Fibroblast of skin of left quadriceps (primary cell): ENCODE measurements at regions not wholly inside any gene's neighbourhood (a gene's known extent, or its start where the extent isn't known, plus 50 kb on each side); places are given as distances from the start of the nearest gene placed in this dataset.
A peak's percentile ranks its signal among the peaks of the same experiment; 100 is the strongest.

Source experiments
- DNase-seq, 2 experiments: peaks; one replicate each; pipeline ENCODE4 v3.0.0-alpha.2; 2013; ENCODE audit warnings: low read depth in 2 of 2

- no peak for DNase-seq
Observed at GRCh38 chr3:5270666-5271371, 83.3 kb downstream of the EDEM1 start.

DNA sequence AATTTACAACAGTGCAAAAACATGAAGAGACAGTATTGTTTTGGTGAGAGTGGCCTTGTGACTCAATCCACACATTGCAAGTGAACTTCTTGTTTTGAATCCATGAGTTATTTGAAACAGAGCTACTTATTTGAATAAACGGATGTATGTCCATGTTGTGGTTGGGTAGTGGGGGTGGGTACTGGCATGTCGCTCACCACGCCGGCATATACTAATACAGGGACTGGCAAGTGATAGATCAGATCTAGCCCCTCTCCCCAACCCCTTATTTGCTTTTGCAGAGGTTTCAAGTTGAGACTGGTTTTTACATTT lies 83.8 kb downstream of the EDEM1 start:
- no peak for DNase-seq

DNA sequence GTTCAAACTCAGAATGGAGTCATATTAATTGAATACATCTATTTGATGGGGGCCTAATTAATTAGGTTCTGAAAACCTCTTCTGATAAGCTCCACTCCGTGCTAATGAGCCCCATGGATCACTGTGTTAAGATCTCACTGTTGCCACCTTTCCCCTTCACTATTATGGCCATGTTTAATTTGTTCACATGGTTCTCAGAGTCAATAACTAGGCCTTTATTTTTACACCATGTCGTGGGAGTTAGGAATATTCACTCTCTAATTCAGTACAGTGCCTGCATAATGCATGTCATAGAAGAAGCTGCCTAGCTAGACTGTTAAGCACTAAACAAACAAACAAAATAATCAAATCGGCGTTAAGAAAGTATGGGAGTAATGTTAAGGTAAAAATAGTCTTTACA lies 84.9 kb downstream of the EDEM1 start:
- DNase-seq = no peak

DNA sequence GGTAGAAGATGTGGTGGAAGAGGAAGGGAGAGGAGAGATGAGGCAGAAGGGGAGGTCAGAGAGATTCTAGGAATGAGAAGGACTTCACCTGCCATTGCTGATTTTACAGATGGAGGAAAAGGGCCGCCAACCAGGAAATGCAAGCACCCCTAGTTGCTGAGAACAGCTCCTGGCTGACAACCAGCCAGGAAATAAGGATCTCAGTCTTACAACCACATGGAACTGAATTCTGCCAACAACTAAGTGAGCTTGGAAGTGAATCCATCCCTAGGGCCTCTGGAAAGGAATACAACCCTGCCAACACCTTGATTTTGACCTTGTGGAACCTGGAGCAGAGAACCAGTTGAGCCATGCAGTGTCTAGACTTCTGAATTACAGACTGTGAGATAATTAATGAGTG lies 86.6 kb downstream of the EDEM1 start:
- no peak for DNase-seq

DNA sequence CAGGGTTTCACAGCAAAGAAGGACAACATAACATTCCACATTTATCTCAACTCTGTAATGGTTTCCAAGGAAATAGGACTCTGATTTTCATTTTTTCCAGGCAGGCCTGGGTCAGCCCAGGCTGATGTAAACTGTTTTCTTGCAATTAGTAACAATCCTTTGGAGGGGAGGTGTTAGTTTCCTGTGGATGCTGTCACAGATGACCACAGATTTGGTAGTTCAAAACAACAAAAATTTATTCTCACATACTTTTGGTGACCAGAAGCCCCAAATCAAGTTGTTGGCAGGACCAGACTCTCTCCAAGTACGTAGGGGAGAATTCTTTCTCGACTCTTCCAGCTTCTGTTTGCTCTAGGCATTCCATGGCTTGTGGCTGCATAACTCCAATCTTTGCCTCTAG lies 88.0 kb downstream of the EDEM1 start:
- peak; percentile 47 to 55 for DNase-seq

- no peak for DNase-seq
Observed at GRCh38 chr3:5276934-5277333, 89.4 kb downstream of the EDEM1 start.

- no peak for DNase-seq
Observed at GRCh38 chr3:5277612-5278236, 90.2 kb downstream of the EDEM1 start.

GRCh38 chr3:5278666-5279065 lies 91.2 kb downstream of the EDEM1 start:
- DNase-seq = no peak

DNA sequence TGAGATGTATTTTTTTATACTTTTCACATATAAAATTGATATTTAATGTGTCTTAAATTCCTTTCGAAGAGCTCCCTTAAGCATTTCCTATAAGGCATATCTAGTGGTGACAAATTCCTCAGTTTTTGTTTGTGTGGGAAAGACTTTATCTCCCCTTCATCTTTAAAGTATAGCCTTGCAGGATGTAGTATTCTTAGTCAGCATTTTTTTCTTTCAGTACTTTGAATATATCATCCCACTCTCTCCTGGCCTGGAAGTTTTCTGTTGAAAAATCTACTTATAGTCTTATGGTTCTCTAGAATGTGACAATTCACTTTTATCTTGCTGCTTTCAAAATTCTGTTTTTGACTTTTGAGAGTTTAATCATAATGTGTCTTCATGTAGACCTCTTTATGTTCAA lies 95.2 kb downstream of the EDEM1 start:
- DNase-seq = no peak

DNA sequence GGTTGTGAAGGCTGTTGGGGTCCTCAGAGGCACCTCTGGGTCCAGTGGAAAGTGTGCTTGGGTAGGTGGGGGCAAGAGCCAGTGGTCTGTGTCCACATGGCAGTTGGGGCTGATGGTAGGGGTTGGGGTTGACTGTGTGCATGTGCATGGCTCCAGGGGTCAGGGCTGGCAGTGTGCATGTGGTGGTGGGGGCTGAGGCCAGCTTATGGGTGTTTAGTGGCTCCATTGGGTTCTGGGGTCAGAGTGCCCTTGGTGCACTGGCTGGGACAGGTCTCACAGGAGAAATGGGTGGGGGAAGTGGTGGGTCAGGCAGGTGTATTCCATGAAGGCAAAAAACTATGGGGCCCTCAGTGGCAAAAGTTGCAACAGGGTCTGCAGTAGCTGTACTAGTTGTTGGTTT lies 97.9 kb downstream of the EDEM1 start:
- DNase-seq = no peak

GRCh38 chr3:5290915-5291314 lies 103.4 kb downstream of the EDEM1 start:
- DNase-seq = no peak

- DNase-seq = no peak
Observed at GRCh38 chr3:5292512-5292911, 105.0 kb downstream of the EDEM1 start.

DNA sequence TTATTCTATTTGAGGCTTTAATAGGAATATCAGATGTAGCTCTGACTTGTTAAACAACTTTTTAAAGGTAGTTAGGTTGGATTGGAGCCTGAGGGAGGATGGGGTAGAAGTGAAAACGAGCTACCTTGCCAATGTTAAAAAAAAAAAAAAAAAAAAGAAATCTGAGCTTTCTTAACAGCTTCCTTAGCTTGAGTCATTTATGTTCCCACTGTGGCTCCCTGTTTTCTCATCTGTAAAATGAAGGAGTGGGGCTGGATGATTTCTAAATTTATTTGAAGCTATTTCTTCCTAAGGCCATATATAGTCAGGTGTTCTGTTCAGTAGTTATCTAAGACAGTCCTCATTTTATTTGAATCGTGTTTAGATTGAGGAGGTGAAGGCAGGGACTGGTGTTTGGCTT lies 105.7 kb downstream of the EDEM1 start:
- DNase-seq = no peak

- DNase-seq = peak; percentile 50 to 55
Observed at GRCh38 chr3:5294356-5294755, 106.8 kb downstream of the EDEM1 start.

GRCh38 chr3:5295191-5295690 lies 107.7 kb downstream of the EDEM1 start:
- no peak for DNase-seq

DNA sequence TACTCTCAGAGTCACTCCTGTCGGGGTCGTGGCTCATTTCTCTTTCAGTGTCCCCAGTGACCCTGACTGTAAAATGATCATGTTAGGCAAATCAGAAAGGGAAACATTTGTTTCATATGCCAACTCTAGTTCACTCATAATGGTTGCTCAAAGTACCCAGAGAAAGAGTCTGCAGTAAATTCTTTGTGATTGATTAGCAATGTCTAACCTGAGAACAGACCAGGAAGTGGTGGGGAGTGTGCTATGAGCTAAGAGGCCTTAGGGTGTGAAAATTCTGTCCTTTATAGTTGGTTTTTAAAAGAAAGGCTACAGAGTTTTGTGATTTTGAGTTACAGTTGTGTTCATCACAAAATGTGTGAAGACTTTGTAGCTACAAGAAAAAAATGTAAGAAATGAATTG lies 108.9 kb downstream of the EDEM1 start:
- no peak for DNase-seq

DNA sequence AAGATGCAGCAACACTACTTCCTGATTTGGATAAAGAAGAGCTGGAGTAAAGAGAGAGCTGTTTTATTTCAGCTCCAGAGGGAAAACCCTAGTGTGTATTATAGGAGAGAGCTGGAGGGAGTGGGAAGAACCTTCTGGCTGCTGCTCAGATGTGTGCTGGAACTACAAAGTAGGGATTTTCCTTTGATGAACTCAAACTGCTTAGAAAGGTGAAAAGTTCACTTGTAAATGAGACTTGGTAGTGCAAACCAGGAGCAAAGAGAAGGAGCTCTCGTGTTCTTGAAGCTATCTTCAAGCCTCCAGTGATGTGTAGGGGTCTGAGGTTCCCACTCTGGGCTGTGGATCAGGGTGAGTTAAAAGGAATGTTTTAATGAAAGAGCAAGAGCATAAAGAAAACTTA lies 110.4 kb downstream of the EDEM1 start:
- no peak for DNase-seq

- no peak for DNase-seq
Observed at GRCh38 chr3:5298453-5298852, 110.9 kb downstream of the EDEM1 start.

DNA sequence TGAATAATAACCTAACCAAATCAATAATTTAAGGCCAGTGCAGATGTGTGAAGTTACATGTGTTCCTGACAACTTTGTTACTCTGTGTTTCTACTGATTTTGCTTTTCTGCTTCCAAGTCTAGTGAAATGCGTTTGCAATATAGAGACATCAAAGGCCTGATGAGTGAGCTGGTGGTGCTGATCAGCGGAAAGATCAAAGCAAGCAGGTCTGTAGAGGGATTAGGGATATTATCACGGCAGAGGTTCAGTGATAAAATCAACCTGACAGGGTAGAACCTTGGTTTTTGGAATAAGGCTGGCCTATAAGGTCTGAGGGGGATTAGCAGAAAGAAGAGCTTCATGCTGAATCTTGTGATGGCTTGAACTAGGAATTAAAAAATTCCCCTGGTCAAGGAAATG lies 111.7 kb downstream of the EDEM1 start:
- DNase-seq = no peak

DNA sequence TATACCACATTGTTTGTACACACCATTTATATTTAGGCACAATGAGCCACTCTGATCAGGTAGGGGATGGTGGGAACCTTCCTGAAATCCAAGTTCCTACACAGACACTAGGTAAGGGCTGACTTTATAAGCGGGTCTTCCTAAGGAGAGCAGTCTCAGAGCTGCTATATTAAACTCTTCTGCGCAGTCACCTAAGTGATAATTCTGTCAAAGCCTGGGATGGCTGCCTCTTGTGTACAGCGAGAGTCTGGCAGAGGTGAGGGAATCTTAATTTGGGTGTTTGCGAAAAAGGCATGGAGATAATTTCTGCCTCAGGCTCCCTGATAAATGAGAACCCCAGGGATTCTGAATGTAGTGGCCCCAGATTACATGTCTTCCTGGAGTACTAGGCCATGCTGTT lies 113.1 kb downstream of the EDEM1 start:
- no peak for DNase-seq

- DNase-seq = no peak
Observed at GRCh38 chr3:5301651-5302297, 114.3 kb downstream of the EDEM1 start.

- no peak for DNase-seq
Observed at GRCh38 chr3:5302661-5303060, 115.2 kb downstream of the EDEM1 start.

DNA sequence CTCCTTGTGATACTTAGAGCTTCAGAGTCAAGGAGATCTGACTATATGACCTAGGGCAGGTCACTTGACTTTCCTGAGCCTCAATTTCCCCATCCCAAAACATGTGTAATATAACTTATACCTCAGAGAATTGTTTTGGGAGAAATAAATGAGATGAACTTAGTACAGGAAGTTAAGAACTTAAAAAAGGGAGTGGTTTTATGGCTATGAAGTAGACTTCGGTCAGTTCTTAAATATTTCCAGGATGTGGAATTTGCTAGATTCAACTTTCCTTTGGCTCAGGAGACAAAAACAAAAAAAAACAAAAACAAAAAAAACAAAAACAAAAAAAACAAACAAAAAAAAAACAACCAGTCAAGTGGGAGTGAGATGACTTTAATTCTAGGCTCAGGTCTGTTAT lies 116.7 kb downstream of the EDEM1 start:
- no peak for DNase-seq
